Occipital lobe (tissue), 1 donor: ENCODE measurements at regions not wholly inside any gene's neighbourhood (a gene's known extent, or its start where the extent isn't known, plus 50 kb on each side); places are given as distances from the start of the nearest gene placed in this dataset.
"Not testable (repeated sequence)": the region's sequence is repeated elsewhere in the genome, so short reads cannot be mapped to it uniquely, and the experiment has no call there.

Experiments used
- DNase-seq: peaks from one replicate; lab custom pipeline; 2025; lab: John Stamatoyannopoulos, UW

- no peak for DNase-seq
Measured at GRCh38 chr13:44783994-44784707, 205.1 kb downstream of the NUFIP1 start.

GRCh38 chr13:44780591-44781280 is 204.6 kb upstream of the TSC22D1 start:
- no peak for DNase-seq

- DNase-seq: no peak
Measured at GRCh38 chr13:44778761-44779484, 202.8 kb upstream of the TSC22D1 start.

- DNase-seq: not testable (repeated sequence)
Measured at GRCh38 chr13:44775290-44775689, 199.2 kb upstream of the TSC22D1 start.

- no peak for DNase-seq
Measured at GRCh38 chr13:44770951-44771350, 194.8 kb upstream of the TSC22D1 start.

- DNase-seq: no peak
Measured at GRCh38 chr13:44769686-44770085, 193.6 kb upstream of the TSC22D1 start.

GRCh38 chr13:44768775-44769581 is 192.8 kb upstream of the TSC22D1 start:
- DNase-seq: no peak

- DNase-seq: no peak
Measured at GRCh38 chr13:44768239-44768638, 192.1 kb upstream of the TSC22D1 start.

GRCh38 chr13:44765001-44765471 is 188.9 kb upstream of the TSC22D1 start:
- DNase-seq: no peak

GRCh38 chr13:44764302-44764692 is 188.2 kb upstream of the TSC22D1 start:
- DNase-seq: no peak

- DNase-seq: no peak
Measured at GRCh38 chr13:44763615-44764301, 187.6 kb upstream of the TSC22D1 start.

- no peak for DNase-seq
Measured at GRCh38 chr13:44762911-44763310, 186.8 kb upstream of the TSC22D1 start.

GRCh38 chr13:44760434-44760833 is 184.3 kb upstream of the TSC22D1 start:
- no peak for DNase-seq

GRCh38 chr13:44759384-44760360 is 183.5 kb upstream of the TSC22D1 start:
- DNase-seq: no peak

- no peak for DNase-seq
Measured at GRCh38 chr13:44758630-44759383, 182.7 kb upstream of the TSC22D1 start.

GRCh38 chr13:44757671-44758070 is 181.5 kb upstream of the TSC22D1 start:
- no peak for DNase-seq

- no peak for DNase-seq
Measured at GRCh38 chr13:44756276-44756810, 180.2 kb upstream of the TSC22D1 start.

GRCh38 chr13:44755872-44756271 is 179.7 kb upstream of the TSC22D1 start:
- DNase-seq: no peak

- no peak for DNase-seq
Measured at GRCh38 chr13:44752164-44752563, 176.0 kb upstream of the TSC22D1 start.
